IPS DF 6.9 (cell line): ENCODE measurements at regions not wholly inside any gene's neighbourhood (a gene's known extent, or its start where the extent isn't known, plus 50 kb on each side); places are given as distances from the start of the nearest gene placed in this dataset.

Experiments used
- DNase-seq: peaks from one replicate; pipeline ENCODE4 v3.0.0-alpha.2; 2013; ENCODE audit warnings: low read depth, low spot score
- H3K27ac ChIP-seq: one replicate; pipeline ENCODE4 v1.5.1; 2013; ENCODE audit warnings: low read length, control low read depth
- H3K27me3 ChIP-seq: 2 replicates; pipeline ENCODE4 v1.6.1; 2013; ENCODE audit warnings: mild to moderate bottlenecking, low read length; ENCODE audit not compliant: control insufficient read depth, insufficient read depth
- H3K36me3 ChIP-seq: 2 replicates; pipeline ENCODE4 v1.6.1; 2013; ENCODE audit warnings: low read length; ENCODE audit not compliant: control insufficient read depth, insufficient read depth
- H3K4me1 ChIP-seq: 2 replicates; pipeline ENCODE4 v1.6.1; 2013; ENCODE audit warnings: low read length; ENCODE audit not compliant: control insufficient read depth, insufficient read depth
- H3K4me3 ChIP-seq: 2 replicates; pipeline ENCODE4 v1.5.1; 2013; ENCODE audit warnings: mild to moderate bottlenecking, low read length
- H3K9me3 ChIP-seq: 2 replicates; pipeline ENCODE4 v1.6.1; 2013; ENCODE audit warnings: low read length, inconsistent platforms; ENCODE audit not compliant: control insufficient read depth, insufficient read depth
- WGBS: extraction: QIAGEN DNeasy Blood & Tissue Kit; methylation state at CpG from one replicate; pipeline ENCODE4 v1.1.7; 2013; ENCODE audit warnings: mixed read lengths, missing lambda C conversion rate; ENCODE audit not compliant: insufficient read length, insufficient coverage; 5-methylcytosine and 5-hydroxymethylcytosine counted together

- DNase-seq, result no peak
- no peaks in the 10 kb centered on the region for H3K36me3 ChIP-seq
- WGBS, result no CpG with 5 or more reads among the region's 2 CpGs
- H3K27ac ChIP-seq, result no peak overlapping the region
- H3K27me3 ChIP-seq, result no peaks in the 10 kb centered on the region
- H3K4me3 ChIP-seq, result no peak overlapping the region
- H3K9me3 ChIP-seq, result no peaks in the 10 kb centered on the region
- no peaks in the 10 kb centered on the region for H3K4me1 ChIP-seq
Observed at GRCh38 chr1:79688932-79689331, 682.4 kb upstream of the ADGRL4 start.

DNA sequence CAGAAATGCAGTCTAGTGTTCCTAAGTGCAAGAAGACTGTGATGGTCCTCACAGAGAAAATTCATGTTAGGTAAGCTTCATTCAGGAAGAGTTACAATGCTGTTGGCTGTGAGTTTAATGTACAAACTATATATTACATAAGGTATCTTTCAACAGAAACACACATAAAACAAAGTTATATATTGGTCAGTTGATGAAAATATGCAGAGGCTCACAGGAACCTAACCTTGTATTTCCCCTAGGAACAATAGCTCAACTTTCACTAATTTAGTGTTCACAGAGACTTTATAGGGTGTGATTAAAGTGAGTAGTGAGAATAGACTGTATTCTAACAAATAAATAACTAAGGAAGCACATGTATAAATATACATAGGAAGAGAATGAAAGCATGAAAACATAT is 676.9 kb upstream of the ADGRL4 start:
- Histone ChIP-seq H3K9me3 (no peaks in the 10 kb centered on the region), H3K27me3 (no peaks in the 10 kb centered on the region), H3K36me3 (no peaks in the 10 kb centered on the region; the same call in 1 of the 2 replicates), H3K4me1 (no peaks in the 10 kb centered on the region), H3K4me3 (no peak overlapping the region), H3K27ac (no peak overlapping the region)
- DNase-seq, result no peak

DNA sequence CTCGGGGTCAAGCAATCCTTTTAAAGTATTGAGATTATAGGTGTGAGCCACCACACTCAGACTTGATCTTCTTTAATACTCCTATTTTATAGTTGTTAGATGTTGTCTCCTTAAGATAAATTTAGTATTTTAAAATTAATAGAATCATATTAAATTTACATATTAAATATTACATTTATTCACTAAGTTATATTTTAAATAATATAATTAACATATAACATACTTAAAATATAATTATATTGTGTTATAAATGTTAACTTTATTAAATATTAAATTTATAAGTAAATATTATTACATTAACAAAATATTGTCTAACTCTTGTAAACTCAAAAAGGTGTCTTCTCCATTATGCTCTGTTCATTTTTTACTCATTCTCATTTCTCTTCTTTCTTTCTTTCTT is 675.9 kb upstream of the ADGRL4 start:
- Histone ChIP-seq H3K27ac (no peak overlapping the region), H3K36me3 (no peaks in the 10 kb centered on the region; the same call in 1 of the 2 replicates), H3K4me3 (no peak overlapping the region), H3K27me3 (no peaks in the 10 kb centered on the region), H3K4me1 (no peaks in the 10 kb centered on the region), H3K9me3 (no peaks in the 10 kb centered on the region)
- no peak for DNase-seq
- WGBS, result no CpG with 5 or more reads among the region's 1 CpG

DNA sequence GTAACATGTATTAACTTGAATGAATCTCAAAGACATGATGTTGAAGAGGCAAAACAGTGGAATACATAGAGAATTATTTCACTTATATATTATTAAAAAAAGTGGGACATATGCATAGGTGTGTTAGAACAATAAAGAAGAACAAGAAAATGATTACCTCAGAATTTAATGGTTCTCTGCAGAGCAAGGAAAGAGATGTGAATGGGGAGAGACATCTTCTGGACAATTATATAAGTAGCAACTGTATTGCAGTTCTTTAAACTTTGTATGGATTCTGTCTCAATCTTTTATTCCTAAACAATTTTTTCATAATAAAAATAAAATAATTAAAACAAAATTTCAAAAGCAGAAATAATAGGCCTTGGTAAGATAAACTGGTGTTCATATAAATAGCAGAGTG is 674.9 kb upstream of the ADGRL4 start:
- Histone ChIP-seq H3K4me3 (no peak overlapping the region), H3K4me1 (no peaks in the 10 kb centered on the region), H3K27me3 (no peaks in the 10 kb centered on the region), H3K9me3 (no peaks in the 10 kb centered on the region), H3K27ac (no peak overlapping the region), H3K36me3 (no peaks in the 10 kb centered on the region; the same call in 1 of the 2 replicates)
- no peak for DNase-seq

- DNase-seq, result no peak
- Histone ChIP-seq H3K27me3 (no peaks in the 10 kb centered on the region), H3K9me3 (no peaks in the 10 kb centered on the region), H3K4me1 (no peaks in the 10 kb centered on the region), H3K27ac (no peak overlapping the region), H3K4me3 (no peak overlapping the region), H3K36me3 (no peaks in the 10 kb centered on the region; the same call in 1 of the 2 replicates)
Observed at GRCh38 chr1:79679916-79680315, 673.4 kb upstream of the ADGRL4 start.

GRCh38 chr1:79667848-79668696 is 661.5 kb upstream of the ADGRL4 start:
- no peak overlapping the region for H3K27ac ChIP-seq
- no CpG with 5 or more reads among the region's 3 CpGs for WGBS
- no peaks in the 10 kb centered on the region for H3K27me3 ChIP-seq
- H3K9me3 ChIP-seq, result no peaks in the 10 kb centered on the region
- no peak overlapping the region for H3K4me3 ChIP-seq
- H3K4me1 ChIP-seq, result no peaks in the 10 kb centered on the region
- H3K36me3 ChIP-seq, result no peaks in the 10 kb centered on the region
- no peak for DNase-seq

GRCh38 chr1:79667166-79667565 is 660.6 kb upstream of the ADGRL4 start:
- no peak for DNase-seq
- H3K27me3 ChIP-seq, result no peaks in the 10 kb centered on the region
- H3K27ac ChIP-seq, result no peak overlapping the region
- no CpG with 5 or more reads among the region's 2 CpGs for WGBS
- H3K9me3 ChIP-seq, result no peaks in the 10 kb centered on the region
- H3K36me3 ChIP-seq, result no peaks in the 10 kb centered on the region
- no peaks in the 10 kb centered on the region for H3K4me1 ChIP-seq
- no peak overlapping the region for H3K4me3 ChIP-seq

- no CpG with 5 or more reads among the region's 2 CpGs for WGBS
- no peaks in the 10 kb centered on the region for H3K4me1 ChIP-seq
- no peaks in the 10 kb centered on the region for H3K9me3 ChIP-seq
- no peak overlapping the region for H3K27ac ChIP-seq
- no peaks in the 10 kb centered on the region for H3K36me3 ChIP-seq
- H3K4me3 ChIP-seq, result no peak overlapping the region
- no peak for DNase-seq
- no peaks in the 10 kb centered on the region for H3K27me3 ChIP-seq
Observed at GRCh38 chr1:79663916-79664315, 657.4 kb upstream of the ADGRL4 start.

- Histone ChIP-seq H3K27me3 (no peaks in the 10 kb centered on the region), H3K36me3 (no peaks in the 10 kb centered on the region), H3K4me3 (no peak overlapping the region), H3K4me1 (no peaks in the 10 kb centered on the region), H3K9me3 (no peaks in the 10 kb centered on the region), H3K27ac (no peak overlapping the region)
- DNase-seq, result no peak
- no CpG with 5 or more reads among the region's 1 CpG for WGBS
Observed at GRCh38 chr1:79662596-79662995, 656.1 kb upstream of the ADGRL4 start.

DNA sequence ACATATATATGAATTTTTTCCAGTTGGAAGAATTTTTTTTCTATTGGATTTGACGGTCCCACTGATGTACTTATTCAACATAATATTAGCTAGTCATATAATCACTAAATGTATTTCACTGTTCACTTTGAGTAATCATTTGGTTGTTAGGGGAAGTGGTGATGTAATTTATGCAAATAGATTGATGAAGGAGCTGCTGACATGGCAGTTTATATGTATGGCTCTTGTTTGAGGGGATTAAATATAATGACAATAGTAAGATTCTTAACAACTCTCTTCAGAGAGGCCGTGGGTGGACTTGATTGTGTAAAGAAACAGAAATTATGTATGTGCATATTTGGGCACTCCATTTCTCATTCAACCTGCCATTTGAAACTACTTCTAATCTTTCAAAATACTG is 653.6 kb upstream of the ADGRL4 start:
- H3K9me3 ChIP-seq, result no peaks in the 10 kb centered on the region
- DNase-seq, result no peak
- no peaks in the 10 kb centered on the region for H3K4me1 ChIP-seq
- H3K36me3 ChIP-seq, result no peaks in the 10 kb centered on the region
- no peaks in the 10 kb centered on the region for H3K27me3 ChIP-seq
- no peak overlapping the region for H3K27ac ChIP-seq
- no CpG with 5 or more reads among the region's 2 CpGs for WGBS
- no peak overlapping the region for H3K4me3 ChIP-seq

GRCh38 chr1:79657951-79658658 is 651.6 kb upstream of the ADGRL4 start:
- no peak overlapping the region for H3K27ac ChIP-seq
- H3K36me3 ChIP-seq, result no peaks in the 10 kb centered on the region
- H3K27me3 ChIP-seq, result no peaks in the 10 kb centered on the region
- H3K4me3 ChIP-seq, result no peak overlapping the region
- peak; percentile 2 for DNase-seq
- H3K4me1 ChIP-seq, result no peaks in the 10 kb centered on the region
- no CpG with 5 or more reads among the region's 2 CpGs for WGBS
- H3K9me3 ChIP-seq, result no peaks in the 10 kb centered on the region
